ENCODE measurements at regions not wholly inside any gene's neighbourhood (a gene's known extent, or its start where the extent isn't known, plus 50 kb on each side); places are given as distances from the start of the nearest gene placed in this dataset.

- DNase-seq (ENCODE audit: low read depth) = no peak
- TF ChIP-seq CTCF (IDR thresholded peaks at IDR 0.05; ENCODE audit: control insufficient read depth, insufficient read depth, low read depth, low read length, missing control alignments) = no peak
- H3K4me3 ChIP-seq (ENCODE audit: control insufficient read depth, low read depth, low read length) = no peak overlapping the region
These were observed 478.3 kb upstream of the EDIL3 start for GRCh38 chr5:84863020-84863419.

- H3K4me3 ChIP-seq (ENCODE audit: control insufficient read depth, low read depth, low read length) = no peak overlapping the region
- no peak for TF ChIP-seq CTCF (IDR thresholded peaks at IDR 0.05; ENCODE audit: control insufficient read depth, insufficient read depth, low read depth, low read length, missing control alignments)
- DNase-seq (ENCODE audit: low read depth) = no peak
These were observed 477.5 kb upstream of the EDIL3 start for GRCh38 chr5:84862132-84862531.

GRCh38 chr5:84861306-84861705 lies 476.6 kb upstream of the EDIL3 start:
- no peak for DNase-seq (ENCODE audit: low read depth)
- no peak for TF ChIP-seq CTCF (IDR thresholded peaks at IDR 0.05; ENCODE audit: control insufficient read depth, insufficient read depth, low read depth, low read length, missing control alignments)
- H3K4me3 ChIP-seq (ENCODE audit: control insufficient read depth, low read depth, low read length) = no peak overlapping the region

GRCh38 chr5:84859056-84859455 lies 474.4 kb upstream of the EDIL3 start:
- no peak overlapping the region for H3K4me3 ChIP-seq (ENCODE audit: control insufficient read depth, low read depth, low read length)
- DNase-seq (ENCODE audit: low read depth) = no peak
- no peak for TF ChIP-seq CTCF (IDR thresholded peaks at IDR 0.05; ENCODE audit: control insufficient read depth, insufficient read depth, low read depth, low read length, missing control alignments)

- H3K4me3 ChIP-seq (ENCODE audit: control insufficient read depth, low read depth, low read length) = no peak overlapping the region
- no peak for DNase-seq (ENCODE audit: low read depth)
- TF ChIP-seq CTCF (IDR thresholded peaks at IDR 0.05; ENCODE audit: control insufficient read depth, insufficient read depth, low read depth, low read length, missing control alignments) = no peak
These were observed 447.0 kb upstream of the EDIL3 start for GRCh38 chr5:84831701-84832100.

- no peak for TF ChIP-seq CTCF (IDR thresholded peaks at IDR 0.05; ENCODE audit: control insufficient read depth, insufficient read depth, low read depth, low read length, missing control alignments)
- no peak overlapping the region for H3K4me3 ChIP-seq (ENCODE audit: control insufficient read depth, low read depth, low read length)
- no peak for DNase-seq (ENCODE audit: low read depth)
These were observed 445.6 kb upstream of the EDIL3 start for GRCh38 chr5:84830265-84830664.

- TF ChIP-seq CTCF (IDR thresholded peaks at IDR 0.05; ENCODE audit: control insufficient read depth, insufficient read depth, low read depth, low read length, missing control alignments) = no peak
- DNase-seq (ENCODE audit: low read depth) = no peak
These were observed 440.9 kb upstream of the EDIL3 start for GRCh38 chr5:84825606-84826005.

More at GRCh38 chr5:84825606-84826005, 440.9 kb upstream of the EDIL3 start:
- H3K4me3 ChIP-seq (ENCODE audit: control insufficient read depth, low read depth, low read length) = no peak overlapping the region
